GM18870 (cell line): ENCODE measurements at regions not wholly inside any gene's neighbourhood (a gene's known extent, or its start where the extent isn't known, plus 50 kb on each side); places are given as distances from the start of the nearest gene placed in this dataset.
"Not testable (repeated sequence)": the region's sequence is repeated elsewhere in the genome, so short reads cannot be mapped to it uniquely, and the experiment has no call there.

Experiments
- ATAC-seq: cut with Tn5 transposase; IDR thresholded peaks from one replicate; pipeline ENCODE4 v1.9.1; 2021; ENCODE audit warnings: moderate library complexity; ENCODE audit not compliant: unreplicated experiment

DNA sequence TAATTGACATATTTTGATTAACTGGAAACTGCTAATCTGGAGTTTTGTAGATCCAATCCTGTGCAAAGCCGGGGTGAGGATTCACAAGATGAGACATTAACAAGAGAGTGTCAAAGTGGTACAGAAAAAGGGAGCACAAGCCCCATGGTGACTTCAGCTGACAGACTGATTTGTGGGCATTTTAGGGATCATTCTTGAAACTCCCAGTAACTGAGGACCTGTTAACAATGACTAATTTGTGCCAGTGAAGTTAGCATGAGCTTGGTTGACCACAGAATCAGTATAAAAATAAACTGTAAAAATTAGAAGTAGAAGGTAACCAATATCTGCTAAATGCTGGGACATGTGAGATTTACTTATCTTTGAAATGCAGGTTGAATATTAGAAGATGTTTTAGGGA lies 1578.3 kb downstream of the EFNA5 start:
- ATAC-seq, result no peak

DNA sequence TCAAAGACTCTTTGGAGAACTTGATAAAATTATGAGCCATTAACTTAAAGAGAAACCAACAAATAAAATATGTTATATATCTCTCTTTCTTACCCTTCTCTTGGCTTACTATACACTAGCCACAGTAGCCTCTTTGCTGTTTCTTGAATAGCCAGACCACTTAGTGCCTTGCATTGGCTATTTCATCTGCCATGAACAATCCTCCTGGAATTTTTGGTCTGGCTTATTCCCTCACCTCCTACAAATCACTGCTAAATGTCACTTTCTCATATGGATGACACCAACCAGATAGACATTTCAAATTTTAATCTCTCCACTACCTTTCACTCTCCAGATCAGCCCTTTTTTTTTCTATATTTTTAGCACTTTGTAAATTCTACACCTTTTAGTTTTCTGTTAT lies 1581.7 kb downstream of the EFNA5 start:
- no peak for ATAC-seq

DNA sequence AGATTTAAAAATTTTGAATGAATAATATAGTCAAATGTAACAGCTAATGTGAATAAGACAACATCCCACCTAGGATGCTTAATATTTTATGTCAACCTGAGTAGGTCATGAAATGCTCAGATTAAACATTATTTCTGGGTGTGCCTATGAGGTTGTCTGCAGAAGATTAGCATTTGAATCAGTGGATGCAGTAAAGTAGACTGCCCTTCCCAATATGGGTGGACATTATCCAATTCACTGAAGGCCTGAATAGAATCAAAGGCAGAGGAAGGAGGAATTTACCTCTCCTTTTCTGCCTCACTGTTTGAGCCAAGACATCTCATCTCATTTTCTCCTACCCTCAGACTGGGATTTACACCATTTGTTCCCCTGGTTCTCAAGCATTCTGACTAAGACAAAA lies 1582.3 kb downstream of the EFNA5 start:
- no peak for ATAC-seq

DNA sequence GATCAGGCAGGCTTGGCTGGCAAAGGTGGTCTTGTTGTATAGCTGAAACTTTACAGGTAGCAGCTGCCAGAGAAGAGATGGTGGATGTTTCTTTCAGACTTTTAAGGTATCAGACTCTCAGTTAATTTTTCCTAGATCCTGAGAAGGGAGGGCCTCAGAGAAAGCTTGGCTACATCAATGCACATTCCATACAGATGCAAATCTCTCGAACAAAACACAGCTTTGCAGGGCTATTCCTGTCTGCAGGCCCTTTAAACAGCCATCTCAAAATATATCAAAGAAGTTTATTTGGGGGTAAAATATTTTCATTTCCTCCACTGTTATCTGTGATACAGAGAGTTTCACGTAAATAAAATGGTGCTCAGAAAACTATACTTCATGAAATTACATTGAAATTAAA lies 1584.4 kb downstream of the EFNA5 start:
- no peak for ATAC-seq

DNA sequence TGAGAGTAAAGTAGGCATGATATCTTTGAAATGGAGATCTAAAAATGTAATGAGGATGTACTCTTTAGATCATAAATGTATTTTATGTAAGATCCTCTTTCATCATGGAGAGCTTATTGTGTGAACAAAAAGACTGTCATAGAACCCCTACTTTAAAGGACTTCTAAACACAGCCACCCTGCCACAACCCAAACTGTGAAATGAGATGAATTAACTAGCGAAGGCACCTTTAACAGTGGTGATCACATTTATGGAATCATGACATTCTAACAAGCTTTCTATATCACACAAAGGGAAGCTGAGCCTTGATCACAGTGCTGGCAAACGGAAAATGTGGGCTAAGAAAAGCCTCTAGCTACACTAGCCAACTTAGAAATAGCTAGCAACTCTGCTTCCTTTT lies 1585.2 kb downstream of the EFNA5 start:
- ATAC-seq, result no peak

DNA sequence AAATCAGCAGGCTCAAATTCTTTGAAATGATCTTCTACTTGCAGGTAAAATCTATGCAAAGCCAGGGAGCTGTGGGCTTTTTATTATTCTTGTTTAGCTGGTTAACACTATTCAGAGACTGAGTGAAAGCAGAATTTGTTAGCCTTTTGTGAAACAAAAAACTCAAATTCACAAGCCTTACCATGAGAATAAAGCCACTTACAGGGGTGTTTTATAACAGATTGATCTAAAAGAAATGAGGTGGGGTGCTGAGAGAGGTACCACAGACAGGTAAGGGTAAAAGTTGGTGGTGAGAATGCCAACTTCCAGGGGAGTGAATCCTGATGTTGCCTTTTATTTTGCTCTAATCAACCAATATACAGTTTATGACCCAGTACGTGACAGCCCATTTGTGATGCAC lies 1585.6 kb downstream of the EFNA5 start:
- ATAC-seq, result no peak

DNA sequence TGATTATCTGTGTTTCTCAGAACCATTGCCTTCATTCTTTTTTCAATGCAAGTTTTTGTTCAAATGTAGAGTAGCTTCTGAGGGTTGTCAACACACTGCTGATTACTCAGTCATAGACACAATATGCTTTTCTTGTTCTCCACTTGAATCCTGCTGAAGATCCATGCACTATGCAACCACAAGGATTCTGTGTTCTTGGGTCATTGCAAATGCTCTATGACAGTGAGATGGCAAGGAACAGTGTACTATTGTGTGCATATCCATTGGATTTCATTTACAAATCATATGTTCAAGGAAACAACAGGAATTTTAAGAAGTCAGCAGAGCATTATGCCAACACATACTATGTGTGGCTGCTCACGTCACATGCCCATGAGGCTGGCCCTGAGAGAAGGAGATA lies 1590.2 kb downstream of the EFNA5 start:
- ATAC-seq, result no peak

DNA sequence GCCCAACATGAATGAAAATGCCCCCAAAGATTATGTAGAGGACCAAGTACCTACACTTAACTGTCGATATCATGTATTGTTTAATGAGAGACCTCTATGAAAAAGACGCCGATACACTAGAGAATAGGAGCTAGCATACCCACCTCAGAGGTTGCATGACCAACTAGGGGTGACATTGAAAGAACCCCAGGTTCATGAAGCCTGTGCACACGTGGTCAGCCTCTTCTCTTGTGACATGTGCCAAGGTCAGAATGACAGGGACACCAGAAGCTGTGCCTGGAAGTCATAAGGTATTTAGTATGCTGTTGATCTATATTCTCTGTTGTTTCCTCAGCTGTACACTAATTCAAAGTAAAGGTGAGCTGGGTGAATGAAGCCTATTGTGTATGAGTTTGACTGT lies 1594.1 kb downstream of the EFNA5 start:
- no peak for ATAC-seq

DNA sequence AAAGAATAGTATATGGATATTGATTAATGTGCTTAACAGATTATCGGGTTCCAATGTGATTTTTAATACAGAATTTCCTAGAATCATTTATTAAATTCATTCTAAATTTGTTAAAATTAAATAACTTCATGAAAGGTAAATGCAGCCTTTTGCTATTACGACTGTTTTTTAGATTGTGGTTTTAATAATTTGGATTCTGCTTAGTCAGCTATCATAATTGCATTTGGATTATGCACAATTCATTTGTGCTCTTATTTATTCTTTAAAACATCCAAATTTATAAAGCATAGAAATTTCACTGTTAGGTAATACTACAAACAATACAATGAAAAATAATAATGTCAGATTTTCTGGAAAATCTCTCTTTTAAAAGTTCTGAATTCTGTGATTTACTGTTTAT lies 1598.5 kb downstream of the EFNA5 start:
- no peak for ATAC-seq

DNA sequence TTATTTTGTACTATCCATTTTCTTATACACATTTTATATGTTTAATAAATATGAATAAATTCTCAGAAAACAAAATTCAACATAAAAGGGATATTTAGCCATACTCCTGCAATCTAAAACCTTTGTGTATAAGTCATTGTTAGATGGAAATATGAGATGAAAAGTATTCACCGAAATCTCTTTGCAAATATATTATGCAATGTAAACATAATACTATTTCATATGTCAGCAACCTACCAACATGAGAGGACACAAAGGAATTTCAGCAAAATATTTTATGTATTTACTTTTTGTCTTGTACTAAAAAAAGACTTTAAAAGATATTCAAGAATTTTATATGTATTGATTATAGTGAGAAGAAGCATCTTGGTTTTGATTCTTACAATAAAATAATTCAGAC lies 1623.4 kb downstream of the EFNA5 start:
- ATAC-seq, result no peak

DNA sequence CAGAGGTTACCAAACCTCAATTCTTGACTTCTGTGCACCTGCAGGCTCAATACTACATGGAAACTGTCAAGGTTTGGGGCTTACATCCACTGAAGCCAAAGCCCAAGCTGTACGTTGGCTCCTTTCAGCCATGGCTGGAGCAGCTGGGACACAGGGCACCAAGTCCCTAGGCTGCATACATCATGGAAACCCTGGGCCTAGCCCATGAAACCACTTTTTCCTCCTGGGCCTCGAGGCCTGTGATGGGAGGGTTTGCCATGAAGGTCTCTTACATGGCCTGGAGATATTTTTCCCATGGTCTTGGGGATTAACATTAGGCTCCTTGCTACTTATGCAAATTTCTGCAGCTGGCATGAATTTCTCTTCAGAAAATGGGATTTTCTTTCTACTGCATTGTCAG lies 1638.7 kb downstream of the EFNA5 start:
- ATAC-seq, result not testable (repeated sequence)

DNA sequence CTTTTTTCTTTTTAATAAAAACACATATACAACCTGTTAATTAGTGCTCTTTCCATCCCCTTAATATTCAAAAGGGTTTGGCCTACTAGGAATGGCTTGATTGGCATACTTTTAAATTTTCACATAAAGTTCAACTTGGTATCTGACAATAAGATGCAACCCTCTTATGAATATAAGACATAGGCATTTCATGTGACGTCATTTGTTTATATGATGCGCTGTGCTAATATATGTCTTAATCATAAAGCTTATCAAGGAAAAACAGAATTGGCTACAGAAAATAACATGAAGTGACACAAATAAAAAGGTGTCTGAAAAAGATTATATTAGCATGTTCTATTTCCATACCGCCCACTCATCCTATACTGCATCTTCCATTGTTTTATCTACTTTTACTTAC lies 1642.4 kb downstream of the EFNA5 start:
- no peak for ATAC-seq

DNA sequence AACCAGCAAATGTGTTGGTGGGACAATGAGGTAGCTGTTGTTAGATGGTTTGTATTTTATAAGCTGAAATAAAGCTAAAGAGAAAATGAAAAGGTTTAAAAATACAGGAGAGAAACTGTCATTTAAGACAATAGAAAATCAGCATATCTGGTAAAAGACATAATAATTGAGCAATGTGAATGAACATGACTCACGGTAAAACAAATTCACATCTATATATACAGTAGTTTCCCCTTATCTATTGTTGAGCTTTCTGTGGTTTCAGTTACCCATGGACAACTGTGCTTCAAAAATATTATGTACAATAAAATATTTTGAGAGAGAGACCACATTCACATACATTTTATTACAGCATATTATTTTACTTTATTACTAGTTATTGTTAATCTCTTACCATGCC lies 1649.8 kb downstream of the EFNA5 start:
- ATAC-seq, result no peak

DNA sequence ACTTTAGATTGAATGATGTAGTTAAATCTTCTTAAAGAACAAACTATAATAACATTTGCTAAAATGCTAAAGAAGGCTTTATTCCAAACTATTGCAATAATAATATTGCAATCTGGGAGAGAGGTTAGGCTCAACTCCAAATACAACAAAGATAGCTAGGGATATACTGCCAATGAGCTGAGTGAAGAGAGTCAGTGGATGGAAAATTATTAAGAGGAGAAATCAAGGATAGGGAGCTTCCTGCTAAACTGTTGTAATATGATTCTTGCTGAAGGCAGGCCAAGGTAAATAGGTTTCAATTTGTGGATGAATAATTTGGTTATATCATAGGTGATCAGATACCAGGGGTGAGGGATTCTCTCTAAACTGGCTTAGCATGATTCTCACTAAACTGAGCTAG lies 1651.5 kb downstream of the EFNA5 start:
- no peak for ATAC-seq

DNA sequence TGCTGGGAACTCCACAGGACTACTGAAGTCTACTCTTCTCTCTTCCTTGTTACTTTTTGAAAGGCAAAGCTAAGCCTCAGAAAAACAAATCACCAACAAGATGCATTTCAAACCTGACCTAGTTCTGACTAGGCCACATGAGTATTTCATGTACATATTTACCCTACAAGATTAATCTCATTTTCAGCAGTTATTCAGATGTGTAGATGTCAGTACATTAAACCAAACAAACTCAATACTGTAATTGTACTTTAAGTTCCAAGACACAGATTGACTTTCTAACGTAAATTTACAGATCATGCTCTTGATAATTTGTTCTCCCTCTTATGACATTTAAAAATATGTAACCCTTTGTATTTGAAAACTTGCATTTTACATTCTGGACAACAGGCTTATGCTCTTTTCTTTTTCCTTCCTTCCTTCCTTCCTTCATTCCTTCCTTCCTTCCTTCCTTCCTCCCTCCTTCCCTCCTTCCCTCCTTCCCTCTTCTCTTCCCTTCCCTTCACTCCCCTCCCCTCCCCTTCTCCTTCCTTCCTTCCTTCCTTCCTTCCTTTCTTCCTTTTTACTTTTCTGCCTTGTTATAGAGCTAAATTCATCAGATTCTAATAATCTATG lies 1653.4 kb downstream of the EFNA5 start:
- ATAC-seq, result no peak

DNA sequence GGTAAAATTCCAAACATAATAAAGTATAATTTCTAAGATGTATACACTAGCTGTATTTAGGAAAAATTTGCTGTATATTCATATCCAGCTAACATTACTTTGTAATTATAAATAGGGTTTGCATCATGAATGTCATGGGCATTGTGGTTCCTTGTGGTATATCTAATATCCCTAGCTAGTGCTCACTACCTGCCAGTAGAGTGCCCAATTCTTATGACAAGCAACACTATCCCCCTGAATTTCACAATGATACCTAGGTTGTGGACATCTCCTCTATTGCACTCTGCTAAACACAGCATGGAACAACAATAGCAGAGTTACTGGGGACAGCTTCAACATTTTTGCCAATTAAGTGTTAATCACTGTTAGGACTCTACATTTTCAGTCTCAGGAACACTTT lies 1656.5 kb downstream of the EFNA5 start:
- ATAC-seq, result no peak

DNA sequence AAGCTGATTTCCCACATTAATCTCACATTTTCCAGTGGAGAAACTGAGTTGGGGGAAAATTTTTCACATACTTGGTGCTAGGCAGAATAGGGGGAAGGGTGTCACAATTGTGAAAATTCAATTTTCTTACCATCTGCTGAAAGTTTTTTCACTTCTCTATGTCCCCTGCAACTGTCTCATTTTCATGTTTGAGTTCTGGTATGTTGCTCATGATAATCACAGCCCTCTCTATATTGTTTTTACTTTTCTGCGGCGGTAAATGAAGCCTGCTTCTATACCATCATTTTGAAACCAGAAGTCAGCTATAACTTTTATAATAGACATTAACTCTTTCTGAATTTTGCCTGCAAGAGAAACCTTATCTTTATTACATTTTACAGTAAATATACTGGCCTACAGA lies 1664.5 kb downstream of the EFNA5 start:
- ATAC-seq, result no peak

DNA sequence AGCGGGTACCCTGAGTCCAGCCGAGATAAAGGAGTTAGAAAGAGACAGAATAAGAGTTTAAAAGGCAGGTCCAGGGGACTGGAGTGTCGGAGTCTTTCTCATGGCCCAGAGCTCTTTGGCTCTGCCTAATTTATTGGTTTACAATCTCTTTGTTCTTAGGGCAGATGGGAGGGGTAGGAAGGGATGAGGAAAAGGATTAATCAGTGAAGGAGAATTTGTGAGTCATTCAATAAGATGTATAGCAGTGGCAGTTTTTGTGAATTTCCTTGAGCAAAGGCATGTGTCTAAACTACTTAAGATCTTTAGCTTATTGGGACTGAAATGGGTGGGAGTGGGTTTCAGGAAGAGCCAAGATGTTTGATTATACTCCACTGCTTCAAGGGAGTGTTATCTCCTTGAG lies 1671.7 kb downstream of the EFNA5 start:
- ATAC-seq, result not testable (repeated sequence)

DNA sequence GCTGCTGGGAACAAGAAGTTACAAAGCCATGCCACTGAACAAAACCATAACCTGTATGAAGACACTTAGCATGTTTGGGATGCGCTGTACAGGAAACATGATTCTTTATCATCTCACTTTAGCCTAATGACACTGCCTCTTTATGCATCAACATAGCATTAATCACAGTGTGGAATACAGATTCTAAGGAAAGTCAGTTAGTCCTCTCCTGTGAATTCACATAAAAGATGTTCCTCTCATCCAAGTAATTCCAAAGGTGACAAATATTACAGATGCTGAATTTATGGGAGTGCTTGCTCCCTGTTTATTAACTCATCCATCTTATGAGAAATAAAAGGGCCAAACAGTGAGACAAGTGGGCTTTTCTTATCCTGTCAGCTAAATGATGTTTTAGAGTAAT lies 1677.7 kb downstream of the EFNA5 start:
- no peak for ATAC-seq

DNA sequence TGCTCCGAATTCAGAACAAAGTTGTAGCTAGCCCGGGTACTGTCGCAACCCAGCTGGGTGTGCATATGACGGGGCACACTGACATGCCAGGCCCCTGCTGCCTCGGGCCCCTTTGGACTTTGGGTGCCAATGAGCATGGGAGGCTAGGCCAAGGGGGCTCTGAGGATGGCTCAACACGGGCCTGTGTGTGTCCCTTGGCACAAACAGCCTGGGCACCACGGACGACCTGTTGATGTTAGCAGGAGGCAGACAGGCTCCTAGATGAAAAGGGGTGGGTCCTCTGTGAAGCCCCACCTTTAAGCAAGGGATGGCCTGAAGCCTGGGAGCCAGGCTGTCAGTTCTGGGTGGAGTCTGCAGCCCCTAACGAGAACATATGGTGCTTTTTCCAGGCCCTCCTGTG lies 1688.2 kb downstream of the EFNA5 start:
- no peak for ATAC-seq

DNA sequence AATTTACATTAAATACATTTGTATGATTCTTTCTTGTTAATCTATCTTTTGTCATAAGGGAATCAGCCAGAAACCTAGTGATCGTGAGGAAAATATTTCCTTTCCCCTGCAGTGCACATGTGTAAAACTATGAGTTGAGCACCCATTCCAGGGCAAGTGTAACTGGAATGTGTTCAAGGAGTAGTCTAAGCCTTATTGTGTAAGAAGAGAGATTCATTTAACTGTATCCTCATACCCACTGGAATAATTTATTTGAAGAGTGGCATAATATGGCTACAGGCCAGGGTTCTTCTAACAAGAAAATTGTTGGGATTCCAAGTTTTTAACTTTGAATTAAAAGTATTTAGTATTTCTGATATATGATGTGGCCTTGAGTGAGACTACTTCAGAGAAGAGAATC lies 1692.7 kb downstream of the EFNA5 start:
- no peak for ATAC-seq

DNA sequence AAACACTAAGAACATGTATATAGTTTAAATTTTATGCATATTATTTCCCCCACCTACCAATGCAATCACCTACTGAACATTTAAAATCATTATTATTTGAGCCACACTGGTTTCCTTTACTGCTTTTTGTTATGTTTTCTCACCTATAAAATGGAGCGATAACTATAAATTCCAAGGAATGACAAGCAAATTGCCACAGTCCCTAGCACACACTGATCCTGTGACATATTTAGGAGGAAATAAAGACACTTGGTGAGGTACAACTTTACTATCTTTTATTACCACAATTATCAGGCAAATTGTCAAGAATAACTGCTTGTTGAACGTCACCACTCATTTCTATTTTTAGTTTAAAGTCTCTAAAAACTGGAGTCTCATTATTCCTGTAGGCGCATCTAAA lies 1693.6 kb downstream of the EFNA5 start:
- no peak for ATAC-seq

DNA sequence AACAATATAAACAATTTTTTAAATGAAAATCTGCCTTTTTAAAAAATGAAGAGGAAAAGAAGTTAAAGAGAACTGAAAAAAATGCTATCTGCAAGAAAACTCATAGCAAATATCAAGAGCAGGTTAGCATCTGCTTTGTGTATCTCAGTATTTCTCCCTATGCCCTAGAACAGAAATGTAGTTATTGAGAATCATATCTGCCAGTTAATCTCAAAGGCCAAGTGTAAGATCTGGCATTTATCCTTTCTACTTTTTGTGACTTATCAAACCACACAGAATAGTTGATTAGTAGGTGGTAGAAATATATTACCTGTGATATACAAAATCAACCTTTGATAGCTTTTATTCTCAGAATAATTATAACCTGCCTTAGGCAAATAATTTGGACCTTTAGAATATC lies 1699.8 kb downstream of the EFNA5 start:
- ATAC-seq, result no peak

DNA sequence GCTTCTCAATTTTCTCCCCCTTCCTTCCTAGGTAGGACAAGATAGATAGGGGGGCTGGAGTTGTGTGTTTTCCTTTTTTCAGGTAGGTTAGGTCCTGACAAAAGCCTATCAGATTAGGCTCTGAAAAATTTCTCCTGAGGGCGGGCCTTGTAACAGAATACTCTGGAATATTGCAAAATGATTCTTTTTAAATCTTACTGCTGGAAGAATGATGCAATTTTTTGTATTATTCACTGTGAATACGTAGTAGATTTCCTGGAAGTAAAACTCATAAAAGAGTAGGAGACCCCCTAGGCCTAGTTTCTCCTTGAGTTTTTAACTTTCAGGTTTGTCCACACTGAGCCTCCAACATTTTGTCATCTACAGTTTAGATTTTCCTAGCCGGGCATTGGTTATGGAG lies 1701.8 kb downstream of the EFNA5 start:
- ATAC-seq, result no peak
